Smooth muscle cell (in vitro differentiated cells): ENCODE measurements at regions not wholly inside any gene's neighbourhood (a gene's known extent, or its start where the extent isn't known, plus 50 kb on each side); places are given as distances from the start of the nearest gene placed in this dataset.

Source experiments
- DNase-seq: peaks from one replicate; lab custom pipeline; 2025; ENCODE audit not compliant: unreplicated experiment; lab: John Stamatoyannopoulos, UW
- H2AFZ ChIP-seq: fragments of 200-600 bp; sonication (generic); 2 replicates; pipeline ENCODE4 v1.6.0; 2016; ENCODE audit warnings: antibody characterized with exemption, low read depth, mild to moderate bottlenecking
- H3F3A ChIP-seq: fragments of 200-600 bp; sonication (generic); 2 replicates; pipeline ENCODE4 v1.6.0; 2017; ENCODE audit warnings: antibody characterized with exemption, low read depth
- H3K27ac ChIP-seq: fragments of 200-600 bp; sonication (generic); 2 replicates; pipeline ENCODE4 v1.5.1; 2016; ENCODE audit warnings: low read depth, mild to moderate bottlenecking
- H3K27me3 ChIP-seq: fragments of 200-600 bp; sonication (generic); 2 replicates; pipeline ENCODE4 v1.6.1; 2016; ENCODE audit warnings: low read depth, mild to moderate bottlenecking
- H3K36me3 ChIP-seq: fragments of 200-600 bp; sonication (generic); 2 replicates; pipeline ENCODE4 v1.5.1; 2016; ENCODE audit warnings: low read depth
- H3K4me1 ChIP-seq: fragments of 200-600 bp; sonication (generic); 2 replicates; pipeline ENCODE4 v1.5.1; 2016; ENCODE audit warnings: low read depth
- H3K4me2 ChIP-seq: fragments of 200-600 bp; sonication (generic); 2 replicates; pipeline ENCODE4 v1.6.0; 2016; ENCODE audit warnings: mild to moderate bottlenecking
- H3K4me3 ChIP-seq: fragments of 200-600 bp; sonication (generic); 2 replicates; pipeline ENCODE4 v1.5.1; 2016; ENCODE audit warnings: mild to moderate bottlenecking
- H3K79me2 ChIP-seq: fragments of 200-600 bp; sonication (generic); 2 replicates; pipeline ENCODE4 v1.6.0; 2016; ENCODE audit warnings: low read depth, mild to moderate bottlenecking
- H3K9ac ChIP-seq: fragments of 200-600 bp; sonication (generic); 2 replicates; pipeline ENCODE4 v1.6.0; 2016; ENCODE audit warnings: low read depth
- H3K9me3 ChIP-seq: fragments of 200-600 bp; sonication (generic); replicated peaks from 2 replicates; pipeline ENCODE4 v1.5.1; 2016; ENCODE audit warnings: low read depth
- H4K20me1 ChIP-seq: fragments of 200-600 bp; sonication (generic); 2 replicates; pipeline ENCODE4 v1.6.0; 2016; ENCODE audit warnings: low read depth
- WGBS: methylation state at CpG from one replicate; pipeline ENCODE4 v1.1.7; 2016; ENCODE audit warnings: low lambda C conversion rate; 5-methylcytosine and 5-hydroxymethylcytosine counted together
- TF ChIP-seq, protein P1 (sequence below): fragments of 200-600 bp; sonication (generic); IDR thresholded peaks from 2 replicates; pipeline ENCODE4 v1.5.1; 2017; ENCODE audit warnings: borderline replicate concordance, mild to moderate bottlenecking, antibody characterized with exemption; ENCODE audit not compliant: insufficient read depth, poor library complexity, severe bottlenecking

DNA sequence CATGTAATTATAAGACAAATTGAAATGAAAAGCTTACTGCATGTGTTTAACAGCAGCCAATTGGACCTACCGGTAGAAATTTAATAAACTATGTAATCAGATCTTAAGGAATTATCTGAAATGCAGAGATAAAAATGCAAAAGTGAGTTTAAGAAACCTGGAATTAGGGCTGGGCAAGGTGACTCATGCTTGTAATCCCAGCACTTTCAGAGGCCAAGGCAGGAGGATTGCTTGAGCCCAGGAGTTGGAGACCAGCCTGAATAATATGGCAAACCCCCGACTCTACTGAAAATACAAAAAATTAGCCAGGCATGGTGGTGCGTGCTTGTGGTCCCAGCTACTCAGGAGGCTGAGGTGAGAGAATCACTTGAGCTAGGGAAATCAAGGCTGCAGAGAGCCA, 74.1 kb downstream of the HFE start:
- TF ChIP-seq, protein P1, sequence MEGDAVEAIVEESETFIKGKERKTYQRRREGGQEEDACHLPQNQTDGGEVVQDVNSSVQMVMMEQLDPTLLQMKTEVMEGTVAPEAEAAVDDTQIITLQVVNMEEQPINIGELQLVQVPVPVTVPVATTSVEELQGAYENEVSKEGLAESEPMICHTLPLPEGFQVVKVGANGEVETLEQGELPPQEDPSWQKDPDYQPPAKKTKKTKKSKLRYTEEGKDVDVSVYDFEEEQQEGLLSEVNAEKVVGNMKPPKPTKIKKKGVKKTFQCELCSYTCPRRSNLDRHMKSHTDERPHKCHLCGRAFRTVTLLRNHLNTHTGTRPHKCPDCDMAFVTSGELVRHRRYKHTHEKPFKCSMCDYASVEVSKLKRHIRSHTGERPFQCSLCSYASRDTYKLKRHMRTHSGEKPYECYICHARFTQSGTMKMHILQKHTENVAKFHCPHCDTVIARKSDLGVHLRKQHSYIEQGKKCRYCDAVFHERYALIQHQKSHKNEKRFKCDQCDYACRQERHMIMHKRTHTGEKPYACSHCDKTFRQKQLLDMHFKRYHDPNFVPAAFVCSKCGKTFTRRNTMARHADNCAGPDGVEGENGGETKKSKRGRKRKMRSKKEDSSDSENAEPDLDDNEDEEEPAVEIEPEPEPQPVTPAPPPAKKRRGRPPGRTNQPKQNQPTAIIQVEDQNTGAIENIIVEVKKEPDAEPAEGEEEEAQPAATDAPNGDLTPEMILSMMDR = no peak
- H3K27me3 ChIP-seq = no peaks in the 10 kb centered on the region
- no peak overlapping the region for H3K9ac ChIP-seq
- H2AFZ ChIP-seq = no peak overlapping the region
- no peak for DNase-seq
- H3K36me3 ChIP-seq = no peaks in the 10 kb centered on the region
- H3K4me3 ChIP-seq = no peak overlapping the region
- H3K27ac ChIP-seq = no peak overlapping the region
- H3K4me1 ChIP-seq = no peaks in the 10 kb centered on the region
- H3K79me2 ChIP-seq = peaks cover 16% of the 10 kb centered on the region
- H4K20me1 ChIP-seq = peaks cover 16% of the 10 kb centered on the region
- no peaks in the 10 kb centered on the region for H3K9me3 ChIP-seq
- H3K4me2 ChIP-seq = no peak overlapping the region
- WGBS = 93% methylated on average over 3 of the region's 3 CpGs
- H3F3A ChIP-seq = peaks cover 4% of the 10 kb centered on the region

DNA sequence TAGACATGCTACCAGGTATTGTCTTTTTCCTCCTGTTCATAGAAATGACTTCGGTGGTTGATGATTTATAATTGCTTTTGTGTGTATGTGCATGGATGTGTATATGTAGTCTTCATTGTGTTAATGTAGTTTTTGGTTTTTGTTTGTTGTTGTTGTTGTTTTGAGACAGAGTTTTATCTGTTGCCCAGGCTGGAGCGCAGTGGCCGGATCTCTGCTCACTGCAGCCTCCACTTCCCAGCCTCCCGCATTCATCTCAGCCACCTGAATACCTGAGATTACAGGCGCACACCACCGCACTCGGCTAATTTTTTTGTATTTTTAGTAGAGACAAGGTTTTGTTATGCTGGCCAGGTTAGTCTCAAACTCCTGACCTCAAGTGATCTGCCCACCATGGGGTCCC, 75.2 kb downstream of the HFE start:
- Histone ChIP-seq H3K9me3 (no peaks in the 10 kb centered on the region), H4K20me1 (peaks cover 5% of the 10 kb centered on the region), H3K9ac (no peak overlapping the region), H3K4me2 (no peak overlapping the region), H3K4me3 (no peak overlapping the region), H3K79me2 (peaks cover 16% of the 10 kb centered on the region), H3K4me1 (no peaks in the 10 kb centered on the region), H2AFZ (no peak overlapping the region), H3K27me3 (no peaks in the 10 kb centered on the region), H3K36me3 (no peaks in the 10 kb centered on the region), H3F3A (peaks cover 1% of the 10 kb centered on the region), H3K27ac (no peak overlapping the region)
- TF ChIP-seq, protein P1 = no peak
- WGBS = 92% methylated on average over 7 of the region's 7 CpGs
- no peak for DNase-seq

DNA sequence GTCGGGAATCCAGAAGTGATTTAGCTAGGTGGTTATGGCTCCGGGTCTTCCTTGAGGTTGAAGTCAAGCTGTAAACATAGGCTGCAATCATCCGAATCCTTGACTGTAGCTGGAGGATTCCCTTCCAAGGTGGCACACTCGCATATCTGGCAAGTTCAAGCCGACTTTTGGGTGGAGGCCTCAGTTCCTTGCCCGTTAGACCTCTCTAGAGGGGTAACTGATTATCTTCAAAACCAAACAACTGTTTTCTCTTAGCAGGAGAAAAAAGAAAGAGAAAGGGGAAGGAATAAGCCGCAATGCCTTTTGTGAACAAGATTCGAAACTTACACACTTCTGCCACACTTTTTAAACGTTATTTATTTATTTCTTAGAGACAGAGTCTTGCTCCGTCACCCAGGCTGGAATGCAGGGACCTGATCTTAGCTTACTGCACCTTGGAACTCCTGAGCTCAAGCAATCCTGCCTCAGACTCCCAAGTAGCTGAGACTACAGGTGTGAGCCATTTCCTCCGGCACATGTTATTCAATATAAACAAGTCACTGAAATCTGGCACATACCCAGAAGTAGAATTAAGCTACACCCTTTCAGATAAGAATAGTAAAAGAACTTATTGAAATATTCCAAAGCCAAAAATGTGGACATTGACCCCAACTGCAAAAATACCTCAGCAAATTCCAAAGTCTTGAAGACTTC, 76.3 kb downstream of the HFE start:
- H2AFZ ChIP-seq = no peak overlapping the region
- H3K9ac ChIP-seq = no peak overlapping the region
- H3K27ac ChIP-seq = no peak overlapping the region
- H3K4me1 ChIP-seq = no peaks in the 10 kb centered on the region
- H3K4me3 ChIP-seq = no peak overlapping the region
- H4K20me1 ChIP-seq = peaks cover 1% of the 10 kb centered on the region
- H3K9me3 ChIP-seq = no peaks in the 10 kb centered on the region
- H3K79me2 ChIP-seq = peaks cover 16% of the 10 kb centered on the region
- H3F3A ChIP-seq = no peaks in the 10 kb centered on the region
- DNase-seq = no peak
- TF ChIP-seq, protein P1 = no peak
- no peaks in the 10 kb centered on the region for H3K27me3 ChIP-seq
- 93% methylated on average over 11 of the region's 11 CpGs for WGBS
- no peak overlapping the region for H3K4me2 ChIP-seq
- no peaks in the 10 kb centered on the region for H3K36me3 ChIP-seq

DNA sequence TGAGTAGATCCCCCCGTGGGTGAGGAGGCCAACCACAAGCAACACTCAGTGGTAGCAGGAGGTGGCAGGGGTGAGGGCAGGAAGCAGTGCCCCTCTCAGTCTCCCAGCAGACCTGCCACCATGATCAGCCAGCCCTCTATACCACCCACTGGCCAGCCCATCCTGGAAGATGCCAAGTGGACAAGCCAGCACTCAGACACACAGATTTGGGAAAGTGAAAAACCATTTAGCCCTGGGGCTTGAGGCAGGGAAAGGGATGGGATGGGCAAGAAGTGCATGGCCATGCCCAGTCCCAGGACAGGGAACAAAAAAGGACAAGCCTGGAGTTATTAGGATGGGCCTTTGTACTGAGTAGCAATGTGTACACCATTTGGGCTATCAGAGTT, 76.9 kb downstream of the HFE start:
- Histone ChIP-seq H3K27me3 (no peaks in the 10 kb centered on the region), H3K4me2 (no peak overlapping the region), H3K27ac (no peak overlapping the region), H2AFZ (no peak overlapping the region), H3K36me3 (no peaks in the 10 kb centered on the region), H3K4me1 (no peaks in the 10 kb centered on the region), H3F3A (no peaks in the 10 kb centered on the region), H3K4me3 (no peak overlapping the region), H3K79me2 (peaks cover 13% of the 10 kb centered on the region), H4K20me1 (no peaks in the 10 kb centered on the region), H3K9ac (no peak overlapping the region), H3K9me3 (no peaks in the 10 kb centered on the region)
- DNase-seq = no peak
- TF ChIP-seq, protein P1 = no peak
- WGBS = 91% methylated on average over 1 of the region's 1 CpG
